ENCODE measurements at regions not wholly inside any gene's neighbourhood (a gene's known extent, or its start where the extent isn't known, plus 50 kb on each side); places are given as distances from the start of the nearest gene placed in this dataset.

DNA sequence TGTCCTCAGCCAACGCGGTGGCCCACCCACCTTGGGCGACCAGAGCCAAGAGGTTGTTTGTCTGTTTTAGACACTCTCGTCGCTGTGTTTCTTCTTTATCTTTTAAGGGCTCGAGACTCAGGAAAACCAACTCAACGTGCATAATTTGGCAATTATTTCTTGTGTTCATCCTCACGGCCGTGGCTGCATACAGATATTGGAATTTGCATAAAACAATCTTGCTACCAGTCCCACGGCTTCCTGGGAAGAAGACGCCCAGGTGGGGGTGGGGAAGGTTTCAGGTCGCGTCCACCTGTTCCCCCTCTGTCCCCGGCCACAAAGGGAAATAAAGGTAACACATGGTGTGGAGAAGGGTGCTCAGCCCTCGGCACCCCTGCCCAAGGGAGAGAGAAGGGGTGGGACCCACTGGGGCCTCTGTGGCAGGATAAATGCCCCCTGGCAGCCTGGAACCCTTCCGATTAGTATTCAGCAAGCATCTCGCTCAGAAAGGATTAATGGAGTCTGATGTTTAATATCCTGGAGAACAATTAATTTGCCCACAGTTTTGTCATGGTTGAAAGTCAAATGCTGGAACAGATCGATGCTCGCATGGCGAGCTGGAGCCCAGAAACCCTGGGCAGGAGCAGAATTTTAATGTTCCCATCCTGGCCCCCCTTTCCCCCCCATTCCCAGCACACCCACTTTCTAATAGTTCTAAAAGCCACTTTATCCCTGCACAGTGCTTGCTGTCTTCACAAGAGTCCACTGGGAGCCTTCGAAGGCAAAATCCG is 359.7 kb downstream of the MN1 start:
- TF ChIP-seq, protein P1, sequence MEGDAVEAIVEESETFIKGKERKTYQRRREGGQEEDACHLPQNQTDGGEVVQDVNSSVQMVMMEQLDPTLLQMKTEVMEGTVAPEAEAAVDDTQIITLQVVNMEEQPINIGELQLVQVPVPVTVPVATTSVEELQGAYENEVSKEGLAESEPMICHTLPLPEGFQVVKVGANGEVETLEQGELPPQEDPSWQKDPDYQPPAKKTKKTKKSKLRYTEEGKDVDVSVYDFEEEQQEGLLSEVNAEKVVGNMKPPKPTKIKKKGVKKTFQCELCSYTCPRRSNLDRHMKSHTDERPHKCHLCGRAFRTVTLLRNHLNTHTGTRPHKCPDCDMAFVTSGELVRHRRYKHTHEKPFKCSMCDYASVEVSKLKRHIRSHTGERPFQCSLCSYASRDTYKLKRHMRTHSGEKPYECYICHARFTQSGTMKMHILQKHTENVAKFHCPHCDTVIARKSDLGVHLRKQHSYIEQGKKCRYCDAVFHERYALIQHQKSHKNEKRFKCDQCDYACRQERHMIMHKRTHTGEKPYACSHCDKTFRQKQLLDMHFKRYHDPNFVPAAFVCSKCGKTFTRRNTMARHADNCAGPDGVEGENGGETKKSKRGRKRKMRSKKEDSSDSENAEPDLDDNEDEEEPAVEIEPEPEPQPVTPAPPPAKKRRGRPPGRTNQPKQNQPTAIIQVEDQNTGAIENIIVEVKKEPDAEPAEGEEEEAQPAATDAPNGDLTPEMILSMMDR (IDR thresholded peaks at IDR 0.05; ENCODE audit: low read depth, low read length) = no peak
- TF ChIP-seq POLR2A (IDR thresholded peaks at IDR 0.05; ENCODE audit: extremely low read depth, insufficient read length) = no peak
- no peak for TF ChIP-seq MYC (IDR thresholded peaks at IDR 0.05; ENCODE audit: low read depth, low read length)
- TF ChIP-seq MAX (IDR thresholded peaks at IDR 0.05; ENCODE audit: low read depth, low read length) = no peak

Data from NB4 (cell line).